Ishikawa (cell line): ENCODE measurements at regions not wholly inside any gene's neighbourhood (a gene's known extent, or its start where the extent isn't known, plus 50 kb on each side); places are given as distances from the start of the nearest gene placed in this dataset.

Experiments
- CEBPB ChIP-seq: IDR thresholded peaks from 2 replicates; pipeline ENCODE4 v1.6.1; 2012
- CREB1 ChIP-seq: IDR thresholded peaks from 2 replicates; pipeline ENCODE4 v1.6.1; 2012; ENCODE audit warnings: low read depth
- EGR1 ChIP-seq: IDR thresholded peaks from 2 replicates; pipeline ENCODE4 v1.6.1; 2012
- EP300 ChIP-seq: IDR thresholded peaks from 2 replicates; pipeline ENCODE4 v1.6.1; 2012; ENCODE audit warnings: borderline replicate concordance
- FOXM1 ChIP-seq: IDR thresholded peaks from 2 replicates; pipeline ENCODE4 v1.6.1; 2012; ENCODE audit warnings: low read depth, borderline replicate concordance
- MAX ChIP-seq: IDR thresholded peaks from 2 replicates; pipeline ENCODE4 v1.6.1; 2012
- NFIC ChIP-seq: IDR thresholded peaks from 2 replicates; pipeline ENCODE4 v1.6.1; 2012
- RAD21 ChIP-seq: IDR thresholded peaks from 2 replicates; pipeline ENCODE4 v1.6.1; 2012; ENCODE audit warnings: low read depth
- REST ChIP-seq: IDR thresholded peaks from 2 replicates; pipeline ENCODE4 v1.6.1; 2012; ENCODE audit warnings: low read depth, mild to moderate bottlenecking
- TAF1 ChIP-seq: IDR thresholded peaks from 2 replicates; pipeline ENCODE4 v1.6.1; 2012; ENCODE audit warnings: low read depth, mild to moderate bottlenecking
- TCF12 ChIP-seq: IDR thresholded peaks from 2 replicates; pipeline ENCODE4 v1.6.1; 2012; ENCODE audit warnings: low read depth
- TEAD4 ChIP-seq: IDR thresholded peaks from 2 replicates; pipeline ENCODE4 v1.6.1; 2012
- USF1 ChIP-seq: IDR thresholded peaks from 2 replicates; pipeline ENCODE4 v1.6.1; 2012
- YY1 ChIP-seq: IDR thresholded peaks from 2 replicates; pipeline ENCODE4 v1.6.1; 2012; ENCODE audit warnings: low read depth
- ZBTB7A ChIP-seq: IDR thresholded peaks from 2 replicates; pipeline ENCODE4 v1.6.1; 2012; ENCODE audit warnings: low read depth

GRCh38 chr1:193533853-193534252 is 347.4 kb upstream of the B3GALT2 start:
- no peak for TF ChIP-seq TAF1
- no peak for TF ChIP-seq TCF12
- TF ChIP-seq NFIC, result no peak
- no peak for TF ChIP-seq TEAD4
- no peak for TF ChIP-seq REST

- no peak for TF ChIP-seq TCF12
- TF ChIP-seq EP300, result no peak
- no peak for TF ChIP-seq CREB1
- no peak for TF ChIP-seq NFIC
- no peak for TF ChIP-seq CEBPB
- no peak for TF ChIP-seq REST
- no peak for TF ChIP-seq TAF1
Measured at GRCh38 chr1:193525917-193526710, 339.7 kb upstream of the B3GALT2 start.

GRCh38 chr1:193525411-193525810 is 339.0 kb upstream of the B3GALT2 start:
- TF ChIP-seq ZBTB7A, result no peak
- TF ChIP-seq EGR1, result no peak
- no peak for TF ChIP-seq REST
- no peak for TF ChIP-seq NFIC
- no peak for TF ChIP-seq TCF12
- no peak for TF ChIP-seq CREB1
- no peak for TF ChIP-seq FOXM1
- TF ChIP-seq RAD21, result no peak
- TF ChIP-seq EP300, result no peak
- no peak for TF ChIP-seq CEBPB
- TF ChIP-seq TAF1, result no peak
- TF ChIP-seq MAX, result no peak
- no peak for TF ChIP-seq USF1
- TF ChIP-seq TEAD4, result no peak
- TF ChIP-seq YY1, result no peak

- no peak for TF ChIP-seq CREB1
- no peak for TF ChIP-seq RAD21
- no peak for TF ChIP-seq ZBTB7A
- TF ChIP-seq TCF12, result no peak
- TF ChIP-seq FOXM1, result no peak
- TF ChIP-seq EGR1, result no peak
- TF ChIP-seq TAF1, result no peak
Measured at GRCh38 chr1:193524616-193525015, 338.2 kb upstream of the B3GALT2 start.

GRCh38 chr1:193524021-193524420 is 337.6 kb upstream of the B3GALT2 start:
- TF ChIP-seq RAD21 (no peak), EGR1 (no peak), FOXM1 (no peak)

GRCh38 chr1:193520472-193520871 is 334.1 kb upstream of the B3GALT2 start:
- TF ChIP-seq TAF1 (no peak), ZBTB7A (no peak), RAD21 (no peak)
